GM21381 (cell line): ENCODE measurements at regions not wholly inside any gene's neighbourhood (a gene's known extent, or its start where the extent isn't known, plus 50 kb on each side); places are given as distances from the start of the nearest gene placed in this dataset.

Experiments
- ATAC-seq: cut with Tn5 transposase; IDR thresholded peaks from one replicate; pipeline ENCODE4 v1.9.1; 2021; ENCODE audit warnings: mild to moderate bottlenecking, moderate library complexity; ENCODE audit not compliant: unreplicated experiment

DNA sequence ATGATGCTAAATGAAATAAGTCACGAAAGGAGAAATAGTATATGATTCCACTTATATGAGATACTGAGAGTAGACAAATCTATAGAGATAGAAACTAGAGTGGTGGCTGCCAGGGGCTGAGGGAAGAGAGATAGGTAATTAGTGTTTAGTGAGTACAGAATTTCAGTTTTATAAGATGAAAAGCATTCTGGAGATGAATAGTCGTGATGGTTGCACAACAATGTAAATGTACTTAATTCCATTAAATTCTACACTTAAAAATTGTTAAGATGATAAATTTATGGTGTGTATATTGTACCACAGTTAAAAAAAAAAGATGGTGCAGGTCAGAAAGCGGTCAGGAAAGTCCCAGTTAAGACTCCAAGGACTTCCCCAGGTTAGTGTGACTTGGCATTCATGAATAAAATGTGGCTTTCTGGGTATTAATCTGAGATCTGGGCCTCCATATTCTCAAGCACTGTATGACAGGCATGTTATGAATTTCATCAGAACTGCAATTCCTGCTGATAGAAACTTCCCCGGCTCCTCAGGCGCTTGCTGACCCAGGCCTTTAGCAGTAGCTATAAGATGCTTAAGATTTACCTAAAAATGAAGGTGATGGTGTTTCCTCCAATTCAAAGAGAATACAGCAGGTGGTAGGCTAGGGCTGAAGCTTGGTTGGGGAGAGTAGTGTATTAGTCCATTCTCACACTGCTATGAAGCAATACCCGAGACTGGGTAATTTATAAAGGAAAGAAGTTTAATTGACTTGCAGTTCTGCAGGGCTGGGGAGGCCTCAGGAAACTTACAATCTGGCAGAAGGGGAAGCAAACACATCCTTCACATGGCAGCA is 115.3 kb upstream of the SOX9 start:
- ATAC-seq, result peak; percentile 45

GRCh38 chr17:72008236-72008876 is 112.5 kb upstream of the SOX9 start:
- no peak for ATAC-seq

DNA sequence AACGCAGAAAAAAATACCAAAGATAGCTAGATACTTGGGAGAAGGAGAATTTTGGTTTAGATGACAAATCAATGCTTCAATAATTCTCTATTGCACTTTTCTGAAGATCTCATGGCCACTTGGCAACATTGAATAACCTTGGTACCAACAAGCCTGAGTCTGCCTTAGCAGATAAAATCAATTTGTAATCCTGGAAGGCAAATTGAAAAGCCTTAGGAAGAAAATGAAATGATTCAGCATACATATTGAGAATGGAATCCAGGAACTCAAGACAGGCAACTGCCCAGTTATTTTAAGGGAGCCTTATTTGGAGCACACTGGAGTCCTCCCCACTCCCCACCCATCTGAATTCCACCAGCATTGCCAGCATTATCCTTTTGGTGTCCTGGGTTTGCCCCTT is 109.3 kb upstream of the SOX9 start:
- no peak for ATAC-seq

GRCh38 chr17:72021417-72022041 is 99.3 kb upstream of the SOX9 start:
- ATAC-seq, result no peak

GRCh38 chr17:72022328-72023275 is 98.2 kb upstream of the SOX9 start:
- ATAC-seq, result no peak

GRCh38 chr17:72024457-72024856 is 96.4 kb upstream of the SOX9 start:
- ATAC-seq, result no peak

GRCh38 chr17:72025113-72025512 is 95.7 kb upstream of the SOX9 start:
- ATAC-seq, result no peak

DNA sequence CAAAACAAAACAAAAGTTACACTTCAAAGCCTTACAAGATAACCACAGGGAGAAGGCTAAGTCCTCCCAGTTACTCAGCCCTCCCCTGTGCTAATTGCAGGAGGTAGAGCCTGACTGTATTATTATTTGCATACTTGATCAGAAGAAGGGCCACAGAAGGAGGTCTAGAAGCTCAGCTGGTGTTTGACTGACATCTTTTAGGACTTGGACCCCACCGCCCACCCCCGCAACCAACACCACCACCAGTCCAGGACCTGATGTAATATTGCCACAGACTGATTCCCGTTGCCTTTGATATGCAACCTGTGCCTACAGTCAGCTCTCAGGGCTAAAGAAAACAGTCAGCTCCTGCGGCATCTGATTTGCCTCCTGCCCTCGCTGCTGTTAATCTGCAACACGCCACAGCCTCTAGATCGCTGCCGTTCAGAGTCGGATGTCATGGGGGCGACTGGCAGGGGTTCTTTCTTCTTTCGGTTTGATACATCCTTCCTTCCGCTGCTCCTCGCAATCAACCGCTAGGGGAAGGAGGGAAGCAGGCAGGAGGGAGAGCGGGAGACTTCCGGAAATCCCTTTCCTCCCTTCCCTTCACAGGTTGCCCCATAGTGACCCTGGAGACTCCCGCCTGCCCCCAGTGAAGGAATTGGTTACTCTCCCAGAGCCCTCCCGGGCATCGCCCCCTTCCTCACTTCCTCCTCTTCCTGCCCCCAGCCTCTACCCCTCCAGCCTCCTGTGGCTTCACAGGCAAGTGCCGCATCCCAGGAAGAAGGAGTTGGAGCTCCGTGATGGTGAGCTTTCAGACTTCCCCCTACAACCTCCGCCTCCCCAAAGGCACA is 90.5 kb upstream of the SOX9 start:
- peak; percentile 73 for ATAC-seq

- no peak for ATAC-seq
Measured at GRCh38 chr17:72031219-72031884, 89.5 kb upstream of the SOX9 start.

DNA sequence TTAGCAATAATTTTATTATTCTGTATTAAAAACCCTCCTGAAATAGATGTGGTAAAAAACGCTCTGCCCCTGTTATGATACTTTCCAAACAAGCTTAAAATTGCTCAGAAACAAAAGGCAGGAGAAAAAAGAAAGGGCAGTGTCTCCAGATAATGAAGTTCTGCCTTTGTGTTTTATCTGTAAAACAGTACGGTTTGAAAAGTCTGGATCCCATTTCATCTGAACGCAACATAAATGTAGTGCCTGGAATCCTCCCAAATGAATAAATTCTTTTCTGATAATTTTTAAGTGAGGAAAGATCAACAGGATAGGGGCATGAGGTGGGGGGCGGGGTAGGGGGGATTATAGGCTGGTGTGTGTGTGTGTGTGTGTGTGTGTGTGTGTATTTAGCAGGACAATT is 87.5 kb upstream of the SOX9 start:
- ATAC-seq, result no peak

GRCh38 chr17:72034000-72034399 is 86.8 kb upstream of the SOX9 start:
- peak; percentile 46 for ATAC-seq

- ATAC-seq, result no peak
Measured at GRCh38 chr17:72038427-72038826, 82.4 kb upstream of the SOX9 start.

- ATAC-seq, result no peak
Measured at GRCh38 chr17:72039490-72039889, 81.3 kb upstream of the SOX9 start.

DNA sequence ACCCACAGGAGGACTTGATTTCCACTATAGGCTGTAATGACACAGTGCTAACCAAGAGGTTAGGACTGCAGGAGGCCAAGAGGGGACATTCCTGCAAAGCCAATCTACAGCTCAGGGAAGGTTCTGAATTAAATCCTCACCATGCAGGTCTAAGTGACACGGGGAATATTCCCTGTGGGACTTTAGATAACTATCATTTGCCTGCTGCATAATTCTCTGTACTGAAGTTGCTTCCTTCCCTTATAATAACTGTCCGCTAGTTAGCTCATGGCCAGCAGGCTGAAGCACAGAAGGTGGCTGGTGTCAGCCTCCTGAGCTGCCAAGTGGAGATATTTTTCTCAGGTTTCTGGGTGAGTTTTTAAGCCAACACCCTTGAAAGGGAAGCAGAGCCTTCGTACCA is 74.6 kb upstream of the SOX9 start:
- ATAC-seq, result no peak

DNA sequence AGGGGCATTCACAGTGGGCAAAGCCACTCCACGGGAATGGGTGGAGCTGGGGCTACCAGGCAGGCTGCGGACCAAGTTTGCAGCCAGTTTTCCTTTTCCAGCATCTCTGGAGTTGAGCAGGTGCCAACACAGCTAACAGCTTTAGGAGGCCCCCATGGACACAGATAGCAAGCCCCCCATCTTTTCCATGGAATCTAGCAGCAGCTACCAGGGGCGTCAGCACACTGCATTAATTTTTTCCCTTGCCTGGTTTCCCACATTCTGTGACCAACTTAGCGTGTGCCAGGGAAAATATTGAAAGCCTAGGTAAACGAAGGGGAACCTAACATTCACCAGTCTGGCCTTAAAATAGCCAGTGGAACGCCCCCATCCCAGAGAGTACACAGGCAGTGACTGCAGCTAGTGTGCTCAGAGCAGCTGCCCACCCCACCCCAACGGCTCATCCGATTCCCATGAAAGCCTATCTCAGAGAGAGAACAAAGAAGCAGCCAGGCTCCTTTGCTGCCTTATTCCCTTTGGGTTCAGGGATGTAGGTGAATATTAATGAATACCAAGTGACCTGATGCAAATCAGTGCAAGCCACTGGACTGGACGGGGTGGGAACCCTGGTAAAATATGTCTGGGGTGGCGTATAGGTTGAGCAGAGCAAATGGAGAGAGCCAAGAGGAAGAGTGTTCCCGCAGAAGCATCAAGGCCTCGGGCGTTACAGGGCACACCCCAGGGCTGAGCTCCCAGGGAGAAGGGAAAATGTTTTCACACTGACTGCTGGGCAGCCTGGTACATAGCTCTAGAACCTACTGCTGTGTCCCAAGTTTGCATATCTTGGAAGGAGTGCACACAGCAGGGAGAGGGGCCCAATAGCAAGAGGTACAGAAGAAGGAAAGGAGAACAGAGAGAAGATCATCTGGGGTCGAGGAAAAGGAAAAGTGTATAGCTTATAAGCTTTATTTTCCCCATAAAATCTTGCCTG is 73.9 kb upstream of the SOX9 start:
- no peak for ATAC-seq

- no peak for ATAC-seq
Measured at GRCh38 chr17:72049914-72050313, 70.9 kb upstream of the SOX9 start.

- no peak for ATAC-seq
Measured at GRCh38 chr17:72053036-72053435, 67.8 kb upstream of the SOX9 start.

DNA sequence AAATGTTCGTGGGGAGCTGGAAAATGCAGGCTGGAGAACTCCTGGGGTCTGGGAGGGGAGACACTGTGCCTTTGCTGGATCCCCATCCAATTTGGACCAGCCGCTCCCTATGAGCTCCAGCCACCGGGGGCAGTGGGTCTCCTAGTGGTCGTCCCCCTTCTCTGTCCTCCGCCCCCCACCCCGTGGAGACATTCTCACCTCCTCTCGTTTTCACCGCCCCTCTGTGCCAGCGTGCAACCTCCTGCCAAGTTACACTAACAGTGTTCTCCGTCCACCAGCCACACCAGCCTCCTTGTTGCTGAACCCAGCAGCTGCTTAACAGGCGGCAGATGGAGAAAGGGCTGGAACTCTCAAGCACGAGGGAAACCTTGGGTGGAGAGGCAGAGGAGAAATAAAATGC is 67.4 kb upstream of the SOX9 start:
- ATAC-seq, result no peak
